ENCODE measurements at regions not wholly inside any gene's neighbourhood (a gene's known extent, or its start where the extent isn't known, plus 50 kb on each side); places are given as distances from the start of the nearest gene placed in this dataset.
"Not testable (repeated sequence)": the region's sequence is repeated elsewhere in the genome, so short reads cannot be mapped to it uniquely, and the experiment has no call there.

DNA sequence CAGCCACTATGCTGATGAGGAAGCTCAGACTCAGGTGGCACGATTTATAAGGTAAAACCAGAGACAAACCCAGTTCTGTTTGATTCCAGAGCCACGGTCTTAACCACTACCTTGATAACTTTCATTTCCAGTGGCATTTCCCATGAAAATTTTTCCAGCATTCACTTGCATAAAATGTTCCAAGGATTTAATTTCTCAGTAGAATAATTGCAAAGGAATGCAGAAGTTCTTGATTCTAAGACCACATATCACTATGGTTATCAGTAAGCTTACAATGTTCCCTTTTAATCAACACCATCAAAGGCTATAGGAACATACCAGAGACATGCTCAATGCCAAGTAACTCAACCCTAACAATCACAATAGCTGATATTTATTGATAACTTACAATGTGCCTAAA is 306.0 kb upstream of the HS3ST5 start:
- no peak for DNase-seq (ENCODE audit: low read depth in 2 of 2)
- TF ChIP-seq, protein P1, sequence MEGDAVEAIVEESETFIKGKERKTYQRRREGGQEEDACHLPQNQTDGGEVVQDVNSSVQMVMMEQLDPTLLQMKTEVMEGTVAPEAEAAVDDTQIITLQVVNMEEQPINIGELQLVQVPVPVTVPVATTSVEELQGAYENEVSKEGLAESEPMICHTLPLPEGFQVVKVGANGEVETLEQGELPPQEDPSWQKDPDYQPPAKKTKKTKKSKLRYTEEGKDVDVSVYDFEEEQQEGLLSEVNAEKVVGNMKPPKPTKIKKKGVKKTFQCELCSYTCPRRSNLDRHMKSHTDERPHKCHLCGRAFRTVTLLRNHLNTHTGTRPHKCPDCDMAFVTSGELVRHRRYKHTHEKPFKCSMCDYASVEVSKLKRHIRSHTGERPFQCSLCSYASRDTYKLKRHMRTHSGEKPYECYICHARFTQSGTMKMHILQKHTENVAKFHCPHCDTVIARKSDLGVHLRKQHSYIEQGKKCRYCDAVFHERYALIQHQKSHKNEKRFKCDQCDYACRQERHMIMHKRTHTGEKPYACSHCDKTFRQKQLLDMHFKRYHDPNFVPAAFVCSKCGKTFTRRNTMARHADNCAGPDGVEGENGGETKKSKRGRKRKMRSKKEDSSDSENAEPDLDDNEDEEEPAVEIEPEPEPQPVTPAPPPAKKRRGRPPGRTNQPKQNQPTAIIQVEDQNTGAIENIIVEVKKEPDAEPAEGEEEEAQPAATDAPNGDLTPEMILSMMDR (IDR thresholded peaks at IDR 0.05; ENCODE audit: low read depth, low read length) = no peak
- H3K4me3 ChIP-seq (replicated peaks in 1 of 2; ENCODE audit: low read depth in 2 of 2, low read length in 2 of 2) = no peak overlapping the region

GRCh38 chr6:114638341-114638740 is 295.5 kb upstream of the HS3ST5 start:
- no peak overlapping the region for H3K4me3 ChIP-seq (replicated peaks in 1 of 2; ENCODE audit: low read depth in 2 of 2, low read length in 2 of 2)
- TF ChIP-seq, protein P1 (IDR thresholded peaks at IDR 0.05; ENCODE audit: low read depth, low read length) = no peak
- DNase-seq (ENCODE audit: low read depth in 2 of 2) = no peak

GRCh38 chr6:114634016-114634415 is 291.2 kb upstream of the HS3ST5 start:
- no peak for DNase-seq (ENCODE audit: low read depth in 2 of 2)
- H3K4me3 ChIP-seq (replicated peaks in 1 of 2; ENCODE audit: low read depth in 2 of 2, low read length in 2 of 2) = no peak overlapping the region
- TF ChIP-seq, protein P1 (IDR thresholded peaks at IDR 0.05; ENCODE audit: low read depth, low read length) = no peak

DNA sequence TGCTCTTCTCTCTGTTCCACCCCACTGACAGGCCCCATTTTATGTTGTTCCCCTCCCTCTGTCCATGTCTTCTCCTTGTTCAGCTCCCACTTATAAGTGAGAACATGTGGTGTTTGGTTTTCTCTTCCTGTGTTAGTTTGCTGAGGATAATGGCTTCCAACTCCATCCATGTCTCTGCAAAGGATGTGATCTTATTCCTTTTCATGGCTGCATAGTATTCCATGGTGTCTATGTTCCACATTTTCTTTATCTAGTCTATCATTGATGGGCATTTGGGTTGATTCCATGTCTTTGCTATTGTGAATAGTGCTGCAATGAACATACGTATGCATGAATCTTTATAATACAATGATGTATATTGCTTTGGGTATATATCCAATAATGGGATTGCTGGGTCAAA is 283.4 kb upstream of the HS3ST5 start:
- DNase-seq (ENCODE audit: low read depth in 2 of 2); H3K4me3 ChIP-seq (replicated peaks in 1 of 2; ENCODE audit: low read depth in 2 of 2, low read length in 2 of 2): not testable (repeated sequence)

DNA sequence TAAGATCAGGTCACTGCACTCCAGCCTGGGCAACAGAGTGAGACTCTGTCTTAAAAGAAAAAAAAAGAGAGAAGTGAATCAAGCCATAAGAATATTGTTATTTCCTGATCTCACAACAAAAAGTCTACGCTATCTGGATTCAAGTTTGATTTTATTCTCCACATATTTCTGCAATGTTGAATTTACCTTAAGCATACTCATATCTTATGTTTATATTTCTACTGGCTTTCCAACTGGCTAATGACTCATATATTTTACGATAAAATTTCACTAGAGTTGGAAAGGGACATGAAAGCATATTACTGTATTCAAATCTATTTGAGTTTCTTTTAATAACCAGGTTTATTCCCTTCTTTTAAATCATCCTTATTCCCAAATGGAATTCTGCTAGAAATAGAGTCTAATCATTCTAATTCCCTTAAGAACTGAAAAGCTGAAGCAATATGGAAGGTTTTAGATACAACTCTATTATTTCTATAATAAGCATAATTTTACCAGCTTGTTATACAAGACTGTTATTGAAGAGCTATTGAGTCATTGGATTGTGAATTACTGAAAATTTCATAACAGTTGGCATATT is 276.9 kb upstream of the HS3ST5 start:
- TF ChIP-seq, protein P1 (IDR thresholded peaks at IDR 0.05; ENCODE audit: low read depth, low read length) = no peak
- no peak overlapping the region for H3K4me3 ChIP-seq (replicated peaks in 1 of 2; ENCODE audit: low read depth in 2 of 2, low read length in 2 of 2)
- DNase-seq (ENCODE audit: low read depth in 2 of 2) = no peak

GRCh38 chr6:114611696-114612095 is 268.9 kb upstream of the HS3ST5 start:
- no peak for DNase-seq (ENCODE audit: low read depth in 2 of 2)
- TF ChIP-seq, protein P1 (IDR thresholded peaks at IDR 0.05; ENCODE audit: low read depth, low read length) = no peak
- no peak overlapping the region for H3K4me3 ChIP-seq (replicated peaks in 1 of 2; ENCODE audit: low read depth in 2 of 2, low read length in 2 of 2)

GRCh38 chr6:114608091-114608490 is 265.3 kb upstream of the HS3ST5 start:
- DNase-seq (ENCODE audit: low read depth in 2 of 2) = no peak
- no peak overlapping the region for H3K4me3 ChIP-seq (replicated peaks in 1 of 2; ENCODE audit: low read depth in 2 of 2, low read length in 2 of 2)
- TF ChIP-seq, protein P1 (IDR thresholded peaks at IDR 0.05; ENCODE audit: low read depth, low read length) = no peak

Measured in cardiac fibroblast (primary cell).